Thoracic aorta (tissue), 2 donors: ENCODE measurements at regions not wholly inside any gene's neighbourhood (a gene's known extent, or its start where the extent isn't known, plus 50 kb on each side); places are given as distances from the start of the nearest gene placed in this dataset.

Experiments
- ATAC-seq: fragments of 150-250 bp; one replicate; pipeline ENCODE4 v1.8.0; 2017; ENCODE audit warnings: low read depth; ENCODE audit not compliant: insufficient number of reproducible peaks, low FRiP score
- DNase-seq: peaks from one replicate; pipeline ENCODE4 v3.0.0-alpha.2; 2020; ENCODE audit warnings: low spot score
- H3K27ac ChIP-seq, 2 donors: fragments of 200-600 bp; sonication (generic); 1 replicate in 1 of 2; 2 replicates in 1 of 2; pipeline ENCODE4 v1.5.1; 2016; ENCODE audit warnings: mild to moderate bottlenecking in 2 of 2, moderate library complexity in 2 of 2
- H3K27me3 ChIP-seq: fragments of 200-600 bp; sonication (generic); replicated peaks from 2 replicates; pipeline ENCODE4 v1.6.0; 2016; ENCODE audit warnings: mild to moderate bottlenecking; ENCODE audit not compliant: insufficient read depth
- H3K36me3 ChIP-seq: fragments of 200-600 bp; sonication (generic); one replicate; pipeline ENCODE4 v1.5.1; 2016
- H3K4me1 ChIP-seq, 2 donors: fragments of 200-600 bp; sonication (generic); 1 replicate in 1 of 2; 2 replicates in 1 of 2; pipeline versions ENCODE4 v1.5.1 to v1.6.0; 2016; ENCODE audit warnings: low read depth in 2 of 2, mild to moderate bottlenecking in 1 of 2; ENCODE audit not compliant: control insufficient read depth in 1 of 2
- H3K4me3 ChIP-seq: fragments of 200-600 bp; sonication (generic); 2 replicates; pipeline ENCODE4 v1.5.1; 2016; ENCODE audit warnings: mild to moderate bottlenecking
- H3K9me3 ChIP-seq: fragments of 200-600 bp; sonication (generic); 2 replicates; pipeline ENCODE4 v1.5.1; 2016
- TF ChIP-seq, protein P1 (sequence below): fragments of 200-600 bp; sonication (generic); IDR thresholded peaks from one replicate; pipeline ENCODE4 v1.5.1; 2019; ENCODE audit warnings: antibody characterized with exemption

DNA sequence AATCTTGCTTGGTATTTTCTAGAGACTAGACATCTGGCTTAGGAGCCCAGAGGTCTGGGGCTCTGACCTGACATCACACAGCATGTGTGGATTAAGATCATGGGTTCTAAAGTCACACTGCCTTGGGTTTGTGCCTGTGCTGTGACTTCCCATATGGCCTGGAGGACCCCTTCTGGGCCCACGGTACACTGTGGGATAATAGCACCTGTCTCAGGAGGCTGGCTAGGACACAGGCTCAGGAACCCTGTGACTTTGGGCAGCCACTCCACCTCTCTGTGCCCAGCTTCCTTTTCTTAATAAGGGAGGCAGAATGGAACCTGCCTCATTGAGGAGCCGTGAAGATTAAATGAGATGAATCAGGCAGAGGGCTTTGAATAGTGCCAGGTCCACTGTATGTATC is 99.2 kb upstream of the B3GAT1 start:
- Histone ChIP-seq H3K4me3 (no peak overlapping the region), H3K9me3 (no peaks in the 10 kb centered on the region), H3K27ac (no peak overlapping the region), H3K36me3 (no peaks in the 10 kb centered on the region), H3K27me3 (no peaks in the 10 kb centered on the region), H3K4me1 (no peaks in the 10 kb centered on the region)
- TF ChIP-seq, protein P1, sequence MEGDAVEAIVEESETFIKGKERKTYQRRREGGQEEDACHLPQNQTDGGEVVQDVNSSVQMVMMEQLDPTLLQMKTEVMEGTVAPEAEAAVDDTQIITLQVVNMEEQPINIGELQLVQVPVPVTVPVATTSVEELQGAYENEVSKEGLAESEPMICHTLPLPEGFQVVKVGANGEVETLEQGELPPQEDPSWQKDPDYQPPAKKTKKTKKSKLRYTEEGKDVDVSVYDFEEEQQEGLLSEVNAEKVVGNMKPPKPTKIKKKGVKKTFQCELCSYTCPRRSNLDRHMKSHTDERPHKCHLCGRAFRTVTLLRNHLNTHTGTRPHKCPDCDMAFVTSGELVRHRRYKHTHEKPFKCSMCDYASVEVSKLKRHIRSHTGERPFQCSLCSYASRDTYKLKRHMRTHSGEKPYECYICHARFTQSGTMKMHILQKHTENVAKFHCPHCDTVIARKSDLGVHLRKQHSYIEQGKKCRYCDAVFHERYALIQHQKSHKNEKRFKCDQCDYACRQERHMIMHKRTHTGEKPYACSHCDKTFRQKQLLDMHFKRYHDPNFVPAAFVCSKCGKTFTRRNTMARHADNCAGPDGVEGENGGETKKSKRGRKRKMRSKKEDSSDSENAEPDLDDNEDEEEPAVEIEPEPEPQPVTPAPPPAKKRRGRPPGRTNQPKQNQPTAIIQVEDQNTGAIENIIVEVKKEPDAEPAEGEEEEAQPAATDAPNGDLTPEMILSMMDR: no peak
- DNase-seq (no peak), ATAC-seq (no peak)

DNA sequence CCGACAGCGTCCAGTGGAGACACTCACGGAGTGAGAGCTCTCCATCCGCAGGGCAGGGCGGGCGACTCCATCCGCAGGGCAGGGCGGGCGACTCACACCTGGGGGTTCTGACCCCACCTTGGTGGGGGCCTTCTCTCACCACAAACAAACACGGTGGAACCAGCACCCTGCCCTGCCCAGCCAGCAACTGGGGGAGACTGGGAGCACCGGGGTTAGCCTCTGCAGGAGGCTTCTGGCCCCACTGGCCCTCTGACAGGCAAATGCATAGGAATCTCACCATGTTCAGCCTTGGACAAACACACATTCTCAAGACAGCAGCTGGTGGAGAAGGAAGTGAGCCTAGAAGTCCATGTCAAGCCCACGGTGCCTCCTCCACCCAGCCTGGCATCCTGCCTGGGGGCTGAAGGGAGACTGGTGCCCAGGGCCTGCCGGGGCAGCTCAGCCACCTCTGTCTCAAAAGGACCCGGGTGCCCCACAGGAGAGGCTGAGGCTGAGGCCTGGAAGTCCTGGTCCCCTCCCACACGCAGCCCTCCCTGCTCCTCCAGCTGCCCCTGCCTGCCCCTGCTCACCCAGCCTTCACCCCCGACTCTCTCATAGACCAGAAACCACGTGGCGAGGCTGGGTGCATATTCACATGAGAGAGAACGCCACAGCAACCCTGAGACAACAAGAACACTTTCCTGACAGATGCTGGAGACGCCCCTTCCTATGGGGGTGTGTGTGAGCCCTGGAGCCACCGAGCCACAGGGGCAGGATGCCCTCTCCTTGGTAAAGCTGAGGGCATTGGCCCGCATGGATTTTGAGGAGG is 98.4 kb upstream of the B3GAT1 start:
- TF ChIP-seq, protein P1: no peak
- DNase-seq (no peak), ATAC-seq (no peak)
- H3K27me3 ChIP-seq: no peaks in the 10 kb centered on the region
- H3K4me3 ChIP-seq: no peak overlapping the region
- H3K4me1 ChIP-seq: no peaks in the 10 kb centered on the region
- no peaks in the 10 kb centered on the region for H3K36me3 ChIP-seq
- no peaks in the 10 kb centered on the region for H3K9me3 ChIP-seq
- H3K27ac ChIP-seq: no peak overlapping the region

DNA sequence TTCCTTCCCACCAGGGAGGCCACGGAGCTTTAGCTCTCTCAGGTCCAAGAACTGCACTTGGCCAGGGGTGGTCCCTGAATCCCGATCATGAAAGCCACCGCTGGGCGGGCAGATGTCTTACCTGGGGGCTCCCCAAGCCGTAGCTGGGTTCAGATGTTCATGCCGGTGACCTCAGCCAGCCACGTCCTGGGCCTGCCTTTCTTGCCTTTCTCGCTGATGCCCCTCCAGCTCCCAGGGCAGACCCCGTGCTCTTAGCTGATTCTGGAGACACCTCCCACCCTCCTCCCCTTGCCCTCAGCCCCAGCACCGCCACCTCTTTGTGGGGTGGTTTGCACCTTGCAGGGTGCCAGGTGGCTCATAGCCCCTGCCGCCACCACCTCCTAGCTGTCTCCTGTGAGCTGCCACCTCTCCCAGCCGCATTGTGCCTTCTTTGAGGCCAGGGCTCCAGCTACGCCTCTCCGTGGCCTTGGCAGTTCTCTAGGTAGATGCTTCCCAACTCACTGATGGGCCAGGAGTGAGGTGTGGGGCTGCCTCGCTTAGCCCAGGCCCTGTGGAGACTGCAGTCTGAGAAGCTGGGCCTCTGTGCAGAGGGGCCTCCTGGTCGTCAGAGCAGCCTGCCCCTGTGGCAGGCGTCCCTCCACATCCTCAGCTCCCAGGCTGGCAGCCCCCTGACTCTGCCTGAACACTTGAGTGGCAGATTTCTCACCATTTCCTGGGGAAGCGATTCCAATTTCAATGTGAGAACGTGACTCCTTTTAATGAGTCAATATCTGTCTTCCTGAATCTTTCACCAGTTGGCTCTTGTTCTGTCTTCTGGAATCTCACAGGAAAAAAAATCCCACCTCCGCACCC is 97.6 kb upstream of the B3GAT1 start:
- ATAC-seq (no peak), DNase-seq (no peak)
- TF ChIP-seq, protein P1: no peak
- Histone ChIP-seq H3K4me1 (no peaks in the 10 kb centered on the region), H3K4me3 (no peak overlapping the region), H3K9me3 (no peaks in the 10 kb centered on the region), H3K27ac (no peak overlapping the region), H3K36me3 (no peaks in the 10 kb centered on the region), H3K27me3 (no peaks in the 10 kb centered on the region)

DNA sequence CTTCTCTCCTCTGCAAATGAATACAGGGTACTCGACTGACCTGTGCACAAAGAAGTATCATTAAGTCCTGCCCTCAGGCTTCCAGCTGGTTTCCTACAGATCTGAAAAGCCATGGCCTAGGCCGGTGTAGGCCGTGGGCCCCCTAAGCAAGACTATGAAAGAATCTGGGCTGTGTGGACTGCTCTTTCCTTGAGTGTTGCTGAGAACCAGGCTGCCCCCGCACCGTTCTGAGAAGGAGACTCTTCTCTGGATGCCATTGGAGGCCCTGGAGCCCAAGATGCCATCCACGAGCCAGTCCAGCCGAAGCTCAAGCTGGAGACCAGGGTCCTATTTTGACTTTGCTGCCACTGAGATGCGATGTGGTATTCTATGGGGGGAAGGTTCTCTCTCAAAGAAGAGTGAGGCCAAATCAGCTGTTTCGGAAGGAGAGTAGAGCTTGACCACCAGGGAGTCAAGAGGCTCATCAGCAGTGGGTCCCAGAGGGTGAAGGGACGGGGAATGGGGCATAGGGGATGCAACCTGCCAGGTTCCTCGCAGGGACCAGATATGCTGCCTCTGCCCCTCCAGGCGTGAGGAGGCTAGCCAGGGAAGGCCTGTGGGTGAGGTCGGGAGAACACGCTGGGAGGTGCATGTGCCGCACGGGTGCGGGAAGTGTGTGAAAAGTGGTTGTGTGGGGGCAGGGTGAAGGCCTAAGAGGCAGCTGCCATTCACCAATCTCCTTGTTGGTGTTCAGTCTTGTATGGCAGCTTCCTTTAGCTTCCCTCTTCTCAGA is 96.4 kb upstream of the B3GAT1 start:
- ATAC-seq: no peak
- DNase-seq: no peak
- no peaks in the 10 kb centered on the region for H3K27me3 ChIP-seq
- TF ChIP-seq, protein P1: no peak
- no peaks in the 10 kb centered on the region for H3K36me3 ChIP-seq
- no peak overlapping the region for H3K4me3 ChIP-seq
- H3K4me1 ChIP-seq: no peaks in the 10 kb centered on the region
- no peaks in the 10 kb centered on the region for H3K9me3 ChIP-seq
- H3K27ac ChIP-seq: no peak overlapping the region

DNA sequence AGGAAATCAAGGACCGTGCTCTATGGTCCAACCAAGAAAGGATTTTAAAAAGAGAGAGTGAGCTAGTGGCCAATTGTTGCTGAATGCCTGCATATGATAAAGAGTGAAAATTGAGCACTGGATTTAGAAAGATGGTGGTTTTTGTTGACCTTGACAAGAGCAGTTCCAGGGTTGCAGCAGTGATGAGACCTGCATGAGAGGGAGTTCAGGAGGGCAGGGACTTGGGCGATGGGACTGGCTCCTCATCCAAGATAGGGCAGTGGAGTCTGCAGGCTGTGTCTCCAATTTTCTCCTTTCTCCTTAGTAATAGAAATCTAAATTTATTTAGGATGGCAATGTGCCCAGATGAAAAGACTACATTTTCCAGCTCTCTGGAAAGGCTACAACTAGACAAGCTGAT is 94.0 kb upstream of the B3GAT1 start:
- DNase-seq: no peak
- Histone ChIP-seq H3K9me3 (no peaks in the 10 kb centered on the region), H3K27me3 (no peaks in the 10 kb centered on the region), H3K4me3 (no peak overlapping the region), H3K27ac (no peak overlapping the region), H3K4me1 (no peaks in the 10 kb centered on the region), H3K36me3 (no peaks in the 10 kb centered on the region)
- ATAC-seq: no peak
- TF ChIP-seq, protein P1: no peak
